ENCODE measurements at regions not wholly inside any gene's neighbourhood (a gene's known extent, or its start where the extent isn't known, plus 50 kb on each side); places are given as distances from the start of the nearest gene placed in this dataset.
"Not testable (repeated sequence)": the region's sequence is repeated elsewhere in the genome, so short reads cannot be mapped to it uniquely, and the experiment has no call there.

DNA sequence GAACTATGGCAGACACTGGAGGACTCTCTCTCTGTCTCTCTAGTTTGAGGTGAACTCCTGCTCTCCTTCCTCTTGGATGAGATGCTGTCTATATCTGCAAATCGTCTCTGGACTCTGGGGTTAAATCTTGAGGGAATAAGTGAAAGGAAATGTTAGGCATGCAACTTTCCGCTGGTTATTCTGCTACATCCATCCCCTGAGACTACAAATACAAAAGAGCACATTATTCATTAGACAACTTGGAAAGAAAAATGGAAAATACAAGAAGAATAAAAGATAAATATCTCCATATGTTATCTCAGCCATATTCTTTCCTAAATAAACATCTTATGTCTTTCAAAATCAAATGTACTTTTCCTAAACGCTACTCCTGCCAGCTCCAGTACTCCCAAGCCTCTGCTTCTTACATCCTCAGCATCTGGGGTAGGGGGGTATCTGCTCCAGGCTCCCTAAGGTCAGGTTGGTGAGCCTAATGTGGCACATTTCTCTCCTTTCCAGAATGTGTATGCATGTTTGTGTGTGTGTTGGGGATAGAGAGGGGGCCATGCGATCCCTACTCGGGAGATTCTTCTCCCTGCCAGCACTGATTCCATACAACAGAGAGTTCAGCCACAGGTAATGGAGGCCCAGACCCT is 102.9 kb upstream of the FSCB start:
- no peak for DNase-seq

DNA sequence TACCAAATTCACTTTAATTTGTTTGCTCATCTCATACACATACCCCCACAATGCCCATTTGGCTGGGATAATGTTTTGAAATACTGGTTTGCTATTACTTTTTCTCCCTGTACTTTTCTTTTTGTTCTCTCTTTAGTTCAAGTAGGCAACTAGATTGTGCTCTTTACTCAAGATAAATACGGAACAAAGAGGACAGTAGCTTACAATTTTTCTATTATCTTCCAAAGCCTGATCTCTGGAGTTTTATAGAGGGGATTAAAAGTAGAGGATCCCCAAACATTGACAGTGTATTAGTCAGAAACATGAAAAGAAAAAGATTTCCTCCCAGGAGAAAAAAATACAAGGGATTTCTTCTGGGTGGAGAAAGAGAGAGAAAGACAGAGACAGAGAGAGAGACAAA is 102.1 kb upstream of the FSCB start:
- no peak for DNase-seq

DNA sequence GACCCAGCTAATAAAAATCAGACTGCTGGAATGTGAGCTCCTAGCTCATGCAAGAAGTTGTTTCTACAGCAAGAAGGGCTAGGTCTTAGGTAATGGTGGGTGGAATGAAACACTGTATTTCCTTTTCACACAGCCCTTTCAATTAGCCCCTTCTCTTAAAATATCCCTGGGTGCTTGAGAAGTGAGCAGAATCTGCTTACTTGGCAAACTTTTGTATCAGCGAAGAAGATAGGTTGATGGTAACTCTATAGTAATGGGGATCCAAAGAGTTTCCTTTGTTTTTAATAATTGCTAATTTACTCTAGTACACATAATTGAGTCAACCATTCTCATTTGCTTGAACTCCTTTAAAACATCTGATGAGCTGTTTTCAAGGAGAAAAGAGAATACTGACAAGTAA is 100.6 kb upstream of the FSCB start:
- DNase-seq, result no peak

DNA sequence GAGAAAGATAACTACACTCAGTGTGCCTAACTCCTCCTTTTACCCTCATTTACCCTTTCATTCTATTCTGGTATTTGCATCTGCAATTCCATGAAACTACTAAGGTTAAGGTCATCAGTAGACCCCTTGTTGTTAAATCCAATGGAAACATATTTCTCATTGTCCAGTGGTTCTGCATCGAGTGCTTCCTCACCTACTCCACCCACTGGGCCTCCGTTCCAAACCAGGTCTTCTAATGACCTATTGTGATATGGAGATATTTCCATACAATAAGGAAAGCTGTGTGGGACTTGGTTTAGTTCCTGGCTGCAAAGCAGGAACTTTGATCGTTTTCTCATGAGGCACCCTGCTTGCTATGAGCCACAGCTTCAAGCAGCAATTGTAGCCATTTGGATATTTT is 99.5 kb upstream of the FSCB start:
- DNase-seq, result no peak

DNA sequence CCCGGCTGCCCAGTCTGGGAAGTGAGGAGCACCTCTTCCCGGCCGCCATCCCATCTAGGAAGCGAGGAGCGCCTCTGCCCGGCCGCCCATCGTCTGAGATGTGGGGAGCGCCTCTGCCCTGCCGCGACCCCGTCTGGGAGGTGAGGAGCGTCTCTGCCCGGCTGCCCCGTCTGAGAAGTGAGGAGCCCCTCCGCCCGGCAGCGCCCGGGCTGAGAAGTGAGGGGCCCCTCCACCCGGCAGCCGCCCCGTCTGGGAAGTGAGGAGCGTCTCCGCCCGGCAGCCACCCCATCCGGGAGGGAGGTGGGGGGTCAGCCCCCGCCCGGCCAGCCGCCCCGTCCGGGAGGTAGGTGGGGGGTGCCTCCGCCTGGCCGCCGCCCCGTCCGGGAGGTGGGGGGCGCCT is 94.2 kb upstream of the FSCB start:
- DNase-seq, result not testable (repeated sequence)

DNA sequence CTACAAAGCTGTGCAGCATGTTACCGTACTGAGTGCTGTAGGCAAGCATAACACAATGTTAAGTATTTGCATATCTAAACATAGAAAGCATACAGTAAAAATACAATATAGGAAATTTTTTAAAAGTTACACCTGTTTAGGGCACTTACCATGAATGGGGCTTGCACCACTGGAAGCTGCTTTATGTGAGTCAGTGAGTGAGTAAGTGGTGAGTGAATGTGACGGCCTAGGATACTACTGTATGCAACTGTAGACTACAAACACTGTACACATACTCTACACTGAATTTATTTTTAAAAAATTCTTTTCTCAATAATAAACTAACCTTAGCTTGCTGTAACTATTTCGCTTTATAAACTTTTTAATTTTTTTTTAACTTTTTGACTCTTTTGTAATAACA is 82.1 kb upstream of the FSCB start:
- DNase-seq, result no peak

DNA sequence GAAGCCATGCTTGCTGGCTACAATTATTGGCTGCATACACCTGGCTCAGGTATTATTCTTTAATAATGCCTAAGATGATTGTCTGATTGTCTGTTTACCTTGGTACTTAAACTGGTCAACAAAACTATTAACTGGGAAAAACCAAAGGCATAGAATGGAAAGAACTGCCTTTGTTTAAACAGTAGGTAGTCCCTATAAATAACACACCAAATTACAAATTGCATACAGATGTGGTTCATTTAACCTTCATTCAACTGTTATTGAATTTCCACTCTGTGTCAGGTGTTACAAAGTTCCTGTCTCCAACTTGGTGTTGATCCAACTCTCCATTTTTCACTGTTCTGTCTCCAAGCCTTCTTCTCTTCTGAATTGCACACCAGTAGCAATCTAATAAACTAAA is 79.8 kb upstream of the FSCB start:
- no peak for DNase-seq

DNA sequence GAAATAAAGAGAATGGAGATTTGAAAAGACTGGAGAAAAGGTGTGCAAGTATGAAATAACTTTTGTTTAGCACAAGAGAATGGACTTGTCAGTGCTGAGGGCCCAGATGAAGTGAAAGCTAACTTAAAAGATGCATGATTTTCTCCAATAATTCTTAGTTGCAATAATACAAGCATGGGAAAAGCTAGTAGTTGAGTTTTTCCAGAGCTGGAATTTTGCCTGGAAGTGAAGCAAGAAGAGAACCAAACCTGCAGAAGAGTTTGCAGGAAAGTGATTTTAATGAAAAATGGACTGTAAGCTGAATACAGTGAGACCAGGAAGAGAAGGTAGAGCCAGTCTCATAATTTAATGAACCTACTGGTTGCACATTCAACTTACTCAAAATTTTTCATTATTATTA is 69.3 kb upstream of the FSCB start:
- no peak for DNase-seq

DNA sequence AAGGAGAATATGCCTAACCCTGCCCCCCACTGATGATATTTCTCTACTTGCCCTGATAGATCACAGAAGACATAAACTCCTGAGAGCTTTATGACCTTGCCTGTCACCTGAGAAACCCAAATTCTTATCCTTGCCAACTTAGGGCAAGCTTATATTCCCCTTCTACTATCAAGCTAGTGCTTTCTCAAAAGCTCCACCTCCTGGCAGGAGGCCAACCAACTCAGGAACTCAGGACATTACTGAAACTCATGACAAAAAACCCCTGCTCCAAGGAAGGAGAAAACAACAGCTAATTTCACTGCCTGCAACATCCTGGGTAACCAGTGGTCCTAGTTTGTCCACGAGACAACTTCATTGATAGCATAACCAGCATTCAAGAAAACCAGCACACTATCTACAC is 60.9 kb upstream of the FSCB start:
- no peak for DNase-seq

DNA sequence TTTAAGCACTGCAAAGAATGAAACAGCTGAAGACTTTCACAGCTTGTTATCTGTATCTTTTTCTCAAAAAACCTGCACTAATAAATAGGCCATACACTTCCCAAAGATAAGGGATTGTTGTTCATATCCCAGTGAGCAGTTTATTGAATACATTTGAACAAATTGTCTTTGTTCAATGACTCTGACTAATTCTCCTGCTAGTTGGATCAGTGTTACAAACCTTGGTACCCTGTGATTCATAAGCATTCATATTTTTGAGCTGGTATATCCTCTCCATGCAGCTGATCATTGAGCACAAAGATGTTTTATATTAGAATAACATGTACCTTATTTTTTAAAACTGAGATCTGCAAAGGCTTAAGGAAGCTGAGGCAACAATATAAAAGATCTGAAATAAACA is 58.9 kb upstream of the FSCB start:
- no peak for DNase-seq

DNA sequence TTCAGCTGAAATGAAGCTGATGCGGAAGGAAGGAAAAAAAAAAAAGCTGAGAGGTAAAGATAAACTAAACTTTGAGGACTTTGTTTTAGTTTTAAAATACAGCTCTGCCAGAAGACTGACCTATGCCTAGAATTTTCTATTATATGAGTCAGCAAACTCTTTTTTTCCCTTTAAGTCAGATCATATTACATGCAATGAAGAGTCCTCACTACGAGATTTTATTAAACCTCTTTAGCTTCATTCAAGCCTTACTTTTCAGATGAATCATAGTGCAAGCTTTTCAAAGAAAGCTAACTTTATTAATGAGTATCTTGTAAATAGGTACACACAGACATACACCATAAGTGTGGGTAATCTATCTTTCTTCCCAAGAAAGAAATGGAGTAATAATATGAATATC is 57.8 kb upstream of the FSCB start:
- DNase-seq, result no peak
